HG03045 (cell line): ENCODE measurements at regions not wholly inside any gene's neighbourhood (a gene's known extent, or its start where the extent isn't known, plus 50 kb on each side); places are given as distances from the start of the nearest gene placed in this dataset.
"Not testable (repeated sequence)": the region's sequence is repeated elsewhere in the genome, so short reads cannot be mapped to it uniquely, and the experiment has no call there.

Source experiments
- ATAC-seq: cut with Tn5 transposase; IDR thresholded peaks from one replicate; pipeline ENCODE4 v1.9.1; 2021; ENCODE audit warnings: mild to moderate bottlenecking, moderate library complexity; ENCODE audit not compliant: unreplicated experiment

- ATAC-seq, result no peak
Measured at GRCh38 chr9:710951-711745, 130.3 kb upstream of the DMRT1 start.

- ATAC-seq, result no peak
Measured at GRCh38 chr9:711761-712553, 129.5 kb upstream of the DMRT1 start.

- ATAC-seq, result no peak
Measured at GRCh38 chr9:712643-713042, 128.9 kb upstream of the DMRT1 start.

- no peak for ATAC-seq
Measured at GRCh38 chr9:713091-713490, 128.4 kb upstream of the DMRT1 start.

GRCh38 chr9:714675-715074 lies 126.8 kb upstream of the DMRT1 start:
- ATAC-seq, result no peak

- ATAC-seq, result no peak
Measured at GRCh38 chr9:715300-715699, 126.2 kb upstream of the DMRT1 start.

GRCh38 chr9:715743-716400 lies 125.6 kb upstream of the DMRT1 start:
- ATAC-seq, result no peak

- no peak for ATAC-seq
Measured at GRCh38 chr9:717722-718121, 123.8 kb upstream of the DMRT1 start.

- ATAC-seq, result no peak
Measured at GRCh38 chr9:720239-720881, 121.1 kb upstream of the DMRT1 start.

GRCh38 chr9:722388-722980 lies 119.0 kb upstream of the DMRT1 start:
- ATAC-seq, result no peak

GRCh38 chr9:724461-724860 lies 117.0 kb upstream of the DMRT1 start:
- not testable (repeated sequence) for ATAC-seq

- ATAC-seq, result no peak
Measured at GRCh38 chr9:726005-726404, 115.5 kb upstream of the DMRT1 start.

GRCh38 chr9:727767-728166 lies 113.7 kb upstream of the DMRT1 start:
- ATAC-seq, result no peak

GRCh38 chr9:728535-728934 lies 113.0 kb upstream of the DMRT1 start:
- ATAC-seq, result no peak

GRCh38 chr9:731474-731873 lies 110.0 kb upstream of the DMRT1 start:
- no peak for ATAC-seq

GRCh38 chr9:734831-735511 lies 106.5 kb upstream of the DMRT1 start:
- ATAC-seq, result no peak

GRCh38 chr9:737400-738120 lies 103.9 kb upstream of the DMRT1 start:
- ATAC-seq, result no peak

GRCh38 chr9:738209-738915 lies 103.1 kb upstream of the DMRT1 start:
- ATAC-seq, result no peak

GRCh38 chr9:739362-739761 lies 102.1 kb upstream of the DMRT1 start:
- no peak for ATAC-seq
